ENCODE measurements at regions not wholly inside any gene's neighbourhood (a gene's known extent, or its start where the extent isn't known, plus 50 kb on each side); places are given as distances from the start of the nearest gene placed in this dataset.

DNA sequence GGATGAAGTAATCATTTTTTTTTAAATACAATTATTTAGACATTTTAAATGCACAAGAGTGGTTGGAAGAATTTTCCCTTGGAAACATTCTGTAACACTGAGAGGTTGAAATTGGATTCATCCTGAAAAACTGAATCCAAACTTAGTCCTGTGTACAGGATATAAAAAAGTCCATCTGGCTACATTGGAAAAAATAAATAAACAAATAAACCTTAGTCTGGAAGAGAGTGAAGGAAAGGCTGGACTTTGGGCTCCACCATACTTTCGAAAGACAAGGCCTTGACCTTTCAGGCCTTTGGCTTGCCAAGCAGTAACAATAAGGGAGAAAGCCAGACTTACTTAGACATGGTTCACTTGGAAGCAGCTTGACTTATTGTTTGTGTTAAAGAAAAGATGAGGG, 664.3 kb downstream of the TENT5A start:
- no peak overlapping the region for H3K4me2 ChIP-seq (ENCODE audit: low read length)
- no peaks in the 10 kb centered on the region for H3K9me3 ChIP-seq (ENCODE audit: insufficient read depth, low read length)
- no peak overlapping the region for H2AFZ ChIP-seq (ENCODE audit: low read depth, low read length)
- H3K36me3 ChIP-seq (replicated peaks; ENCODE audit: low read depth, low read length): no peaks in the 10 kb centered on the region
- no peak overlapping the region for H3K9ac ChIP-seq (ENCODE audit: low read length)
- H3K79me2 ChIP-seq (ENCODE audit: low read length): no peaks in the 10 kb centered on the region
- TF ChIP-seq EZH2phosphoT487 (IDR thresholded peaks at IDR 0.05; ENCODE audit: low read depth): no peak
- TF ChIP-seq, protein P1, sequence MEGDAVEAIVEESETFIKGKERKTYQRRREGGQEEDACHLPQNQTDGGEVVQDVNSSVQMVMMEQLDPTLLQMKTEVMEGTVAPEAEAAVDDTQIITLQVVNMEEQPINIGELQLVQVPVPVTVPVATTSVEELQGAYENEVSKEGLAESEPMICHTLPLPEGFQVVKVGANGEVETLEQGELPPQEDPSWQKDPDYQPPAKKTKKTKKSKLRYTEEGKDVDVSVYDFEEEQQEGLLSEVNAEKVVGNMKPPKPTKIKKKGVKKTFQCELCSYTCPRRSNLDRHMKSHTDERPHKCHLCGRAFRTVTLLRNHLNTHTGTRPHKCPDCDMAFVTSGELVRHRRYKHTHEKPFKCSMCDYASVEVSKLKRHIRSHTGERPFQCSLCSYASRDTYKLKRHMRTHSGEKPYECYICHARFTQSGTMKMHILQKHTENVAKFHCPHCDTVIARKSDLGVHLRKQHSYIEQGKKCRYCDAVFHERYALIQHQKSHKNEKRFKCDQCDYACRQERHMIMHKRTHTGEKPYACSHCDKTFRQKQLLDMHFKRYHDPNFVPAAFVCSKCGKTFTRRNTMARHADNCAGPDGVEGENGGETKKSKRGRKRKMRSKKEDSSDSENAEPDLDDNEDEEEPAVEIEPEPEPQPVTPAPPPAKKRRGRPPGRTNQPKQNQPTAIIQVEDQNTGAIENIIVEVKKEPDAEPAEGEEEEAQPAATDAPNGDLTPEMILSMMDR (IDR thresholded peaks at IDR 0.05; ENCODE audit: low read depth, low read length): no peak
- no peaks in the 10 kb centered on the region for H3K27me3 ChIP-seq (ENCODE audit: low read depth, low read length)
- no peak overlapping the region for H3K27ac ChIP-seq (ENCODE audit: low read length)
- no peaks in the 10 kb centered on the region for H4K20me1 ChIP-seq (ENCODE audit: insufficient read depth, low read length)
- no peak overlapping the region for H3K4me3 ChIP-seq (ENCODE audit: low read length)
- H3K4me1 ChIP-seq (ENCODE audit: low read length): no peaks in the 10 kb centered on the region

DNA sequence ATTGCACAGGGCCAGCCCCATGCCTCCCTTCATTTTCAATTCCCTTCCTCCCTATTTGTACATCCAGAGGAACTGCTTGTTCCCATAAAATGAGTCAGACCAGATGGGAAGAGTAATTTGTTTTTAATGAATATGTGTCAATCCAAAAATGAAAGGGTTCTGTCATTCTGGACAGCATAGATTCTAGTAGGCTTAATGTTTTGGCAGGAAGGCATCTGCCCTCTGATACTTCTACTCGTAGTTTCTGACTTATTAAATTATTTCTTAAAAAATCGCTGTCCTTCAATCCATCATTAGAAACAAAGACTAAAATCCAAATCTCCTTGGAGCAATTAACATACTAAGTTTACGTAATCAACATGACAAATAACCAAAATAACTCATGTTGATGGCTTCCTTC, 665.5 kb downstream of the TENT5A start:
- Histone ChIP-seq H3K36me3 (replicated peaks; ENCODE audit: low read depth, low read length) (no peaks in the 10 kb centered on the region), H2AFZ (ENCODE audit: low read depth, low read length) (no peak overlapping the region), H3K4me3 (ENCODE audit: low read length) (no peak overlapping the region), H3K27me3 (ENCODE audit: low read depth, low read length) (no peaks in the 10 kb centered on the region), H4K20me1 (ENCODE audit: insufficient read depth, low read length) (no peaks in the 10 kb centered on the region), H3K79me2 (ENCODE audit: low read length) (no peaks in the 10 kb centered on the region), H3K4me1 (ENCODE audit: low read length) (no peaks in the 10 kb centered on the region), H3K27ac (ENCODE audit: low read length) (no peak overlapping the region), H3K9me3 (ENCODE audit: insufficient read depth, low read length) (no peaks in the 10 kb centered on the region), H3K4me2 (ENCODE audit: low read length) (no peak overlapping the region), H3K9ac (ENCODE audit: low read length) (no peak overlapping the region)
- no peak for TF ChIP-seq EZH2phosphoT487 (IDR thresholded peaks at IDR 0.05; ENCODE audit: low read depth)
- TF ChIP-seq, protein P1 (IDR thresholded peaks at IDR 0.05; ENCODE audit: low read depth, low read length): no peak

DNA sequence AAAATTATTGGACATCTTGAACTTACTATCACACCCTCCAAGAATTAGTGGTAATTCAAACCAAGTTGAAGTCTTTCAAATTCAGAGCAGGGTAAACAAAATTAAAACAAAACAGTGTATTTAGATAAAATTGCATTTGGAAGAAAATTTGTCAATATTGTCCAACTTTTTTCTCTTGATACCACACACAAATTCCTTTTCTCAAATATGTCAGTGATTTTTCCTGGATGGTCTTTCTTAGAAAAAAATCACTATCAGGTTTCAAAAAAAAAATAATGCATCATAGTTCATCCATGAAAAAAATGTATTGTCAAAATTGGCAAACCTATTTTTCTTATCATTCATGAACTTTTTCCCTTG, 667.1 kb downstream of the TENT5A start:
- no peaks in the 10 kb centered on the region for H3K79me2 ChIP-seq (ENCODE audit: low read length)
- no peak overlapping the region for H3K27ac ChIP-seq (ENCODE audit: low read length)
- no peaks in the 10 kb centered on the region for H3K27me3 ChIP-seq (ENCODE audit: low read depth, low read length)
- H3K4me1 ChIP-seq (ENCODE audit: low read length): no peaks in the 10 kb centered on the region
- no peaks in the 10 kb centered on the region for H3K36me3 ChIP-seq (replicated peaks; ENCODE audit: low read depth, low read length)
- H4K20me1 ChIP-seq (ENCODE audit: insufficient read depth, low read length): no peaks in the 10 kb centered on the region
- no peak overlapping the region for H3K4me3 ChIP-seq (ENCODE audit: low read length)
- no peaks in the 10 kb centered on the region for H3K9me3 ChIP-seq (ENCODE audit: insufficient read depth, low read length)
- H3K9ac ChIP-seq (ENCODE audit: low read length): no peak overlapping the region
- no peak overlapping the region for H2AFZ ChIP-seq (ENCODE audit: low read depth, low read length)
- H3K4me2 ChIP-seq (ENCODE audit: low read length): no peak overlapping the region
- TF ChIP-seq, protein P1 (IDR thresholded peaks at IDR 0.05; ENCODE audit: low read depth, low read length): no peak
- TF ChIP-seq EZH2phosphoT487 (IDR thresholded peaks at IDR 0.05; ENCODE audit: low read depth): no peak

DNA sequence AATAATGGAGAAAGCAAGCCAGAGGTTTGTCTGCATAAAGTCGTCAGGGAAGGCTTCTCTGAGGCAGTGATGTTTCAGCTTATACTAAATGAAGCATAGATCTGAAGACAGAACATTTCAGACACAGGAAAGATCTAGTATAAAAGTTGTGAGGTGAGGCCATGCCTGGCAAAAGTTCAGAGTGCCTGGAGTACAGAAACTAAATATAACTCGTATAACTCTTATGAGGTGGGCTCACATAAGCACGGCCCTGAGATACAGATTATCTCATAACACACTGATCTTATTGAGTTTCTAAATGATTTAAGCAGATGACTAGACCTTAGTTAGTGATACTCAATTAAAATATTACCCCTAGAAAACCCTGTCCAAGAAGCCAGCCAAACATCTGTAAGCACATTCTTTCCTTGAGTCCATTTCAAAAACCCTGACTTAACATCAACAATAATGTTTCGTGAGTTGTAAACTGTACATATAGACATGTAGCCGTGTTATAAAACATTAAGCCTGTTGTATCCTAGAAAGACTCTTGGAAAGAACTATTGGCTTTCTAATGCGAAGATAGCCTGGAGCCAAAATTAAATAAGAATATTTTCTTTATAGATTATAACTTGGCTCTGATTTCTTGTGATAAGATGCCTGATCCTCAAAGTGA, 667.6 kb downstream of the TENT5A start:
- H3K4me3 ChIP-seq (ENCODE audit: low read length): no peak overlapping the region

More for the DNA sequence above, 667.6 kb downstream of the TENT5A start:
- H3K79me2 ChIP-seq (ENCODE audit: low read length): no peaks in the 10 kb centered on the region
- no peaks in the 10 kb centered on the region for H3K4me1 ChIP-seq (ENCODE audit: low read length)
- TF ChIP-seq EZH2phosphoT487 (IDR thresholded peaks at IDR 0.05; ENCODE audit: low read depth): no peak
- TF ChIP-seq, protein P1 (IDR thresholded peaks at IDR 0.05; ENCODE audit: low read depth, low read length): no peak
- H3K4me2 ChIP-seq (ENCODE audit: low read length): no peak overlapping the region
- H3K27ac ChIP-seq (ENCODE audit: low read length): no peak overlapping the region
- H3K9me3 ChIP-seq (ENCODE audit: insufficient read depth, low read length): no peaks in the 10 kb centered on the region
- H4K20me1 ChIP-seq (ENCODE audit: insufficient read depth, low read length): no peaks in the 10 kb centered on the region
- H2AFZ ChIP-seq (ENCODE audit: low read depth, low read length): no peak overlapping the region
- H3K27me3 ChIP-seq (ENCODE audit: low read depth, low read length): no peaks in the 10 kb centered on the region
- H3K9ac ChIP-seq (ENCODE audit: low read length): no peak overlapping the region
- no peaks in the 10 kb centered on the region for H3K36me3 ChIP-seq (replicated peaks; ENCODE audit: low read depth, low read length)
